NCI-H187 (cell line): ENCODE measurements at regions not wholly inside any gene's neighbourhood (a gene's known extent, or its start where the extent isn't known, plus 50 kb on each side); places are given as distances from the start of the nearest gene placed in this dataset.

Experiments used
- DNase-seq, 2 experiments: peaks; one replicate each; lab custom pipeline; 2025; lab: John Stamatoyannopoulos, UW

DNA sequence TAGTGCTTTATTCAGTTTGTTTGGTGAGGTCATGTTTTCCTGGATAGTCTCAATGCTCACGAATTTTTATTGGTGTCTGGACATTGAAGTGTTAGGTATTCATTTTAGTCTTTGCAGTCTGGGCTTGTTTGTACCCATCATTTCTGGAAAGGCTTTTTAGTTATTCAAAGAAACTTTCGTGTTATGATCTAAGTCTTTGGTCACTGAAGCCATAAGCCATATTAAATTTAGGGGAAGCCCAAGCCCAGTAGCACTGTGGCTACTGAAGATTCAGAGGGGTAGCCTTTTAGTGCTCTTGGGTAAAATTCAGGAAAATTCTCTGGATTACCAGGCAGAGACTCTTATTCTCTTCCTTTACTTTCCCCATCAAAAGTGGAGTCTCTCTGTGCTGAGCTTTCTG is 56.2 kb upstream of the PEX5L start:
- DNase-seq = no peak

DNA sequence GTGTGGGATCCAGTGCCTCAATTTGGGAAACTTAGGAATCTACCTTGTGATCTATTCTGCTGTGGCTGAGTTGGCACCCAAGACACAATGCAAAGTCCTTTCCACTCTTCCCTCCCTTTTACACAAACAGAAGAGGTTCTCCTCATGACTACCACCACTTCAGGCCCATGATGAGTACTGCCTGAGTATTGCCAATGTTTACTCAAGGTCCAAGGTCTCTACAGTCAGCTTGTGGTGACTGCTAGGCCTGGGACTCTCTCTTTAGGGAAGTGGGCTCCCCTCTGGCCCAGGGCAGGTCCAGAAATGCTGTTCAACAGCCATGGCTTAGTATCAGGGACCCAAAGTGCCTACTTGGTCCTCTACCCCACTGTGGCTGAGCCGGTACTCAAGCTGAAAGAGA is 56.8 kb upstream of the PEX5L start:
- no peak for DNase-seq

- no peak for DNase-seq
Measured at GRCh38 chr3:180097626-180098025, 60.9 kb upstream of the PEX5L start.

GRCh38 chr3:180102134-180102533 is 65.4 kb upstream of the PEX5L start:
- DNase-seq = no peak

DNA sequence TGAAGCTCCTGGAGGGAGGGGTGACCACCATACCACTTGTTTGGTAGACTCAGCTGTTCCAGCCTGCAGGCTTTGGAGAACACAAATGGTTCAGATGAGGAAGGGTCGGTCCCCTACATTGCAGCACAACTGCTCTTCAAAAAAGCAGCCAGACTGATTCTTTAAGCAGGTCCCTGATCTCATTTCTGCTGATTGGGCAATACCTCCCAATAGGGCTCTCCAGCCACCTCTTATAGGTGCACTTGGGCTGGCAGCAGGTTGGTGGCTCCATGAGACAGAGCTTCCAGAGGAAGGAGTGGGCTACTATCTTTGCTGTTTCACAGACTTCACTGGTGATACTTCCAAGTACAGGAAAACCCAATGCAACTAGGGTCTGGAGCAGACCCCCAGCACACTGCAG is 65.9 kb upstream of the PEX5L start:
- DNase-seq = no peak

DNA sequence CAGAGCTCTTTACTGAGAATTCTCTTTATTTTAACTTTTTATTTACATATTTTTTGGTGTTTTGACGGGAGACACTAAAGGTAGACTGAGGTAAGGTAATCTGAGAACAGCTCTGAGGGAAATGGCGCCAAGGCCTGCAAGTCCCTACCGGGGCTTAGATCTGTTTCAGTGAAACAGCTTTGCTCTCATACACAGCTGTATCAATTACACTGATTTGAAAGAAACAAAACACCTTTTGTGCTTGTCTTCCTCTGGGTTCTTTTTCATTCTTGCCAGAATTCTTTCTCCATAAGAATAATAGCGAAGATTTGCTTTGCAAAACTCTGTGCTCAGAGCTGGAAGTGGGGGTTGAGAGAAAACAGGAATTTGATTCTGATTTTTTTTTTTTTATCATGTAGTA is 79.5 kb upstream of the PEX5L start:
- DNase-seq = no peak

DNA sequence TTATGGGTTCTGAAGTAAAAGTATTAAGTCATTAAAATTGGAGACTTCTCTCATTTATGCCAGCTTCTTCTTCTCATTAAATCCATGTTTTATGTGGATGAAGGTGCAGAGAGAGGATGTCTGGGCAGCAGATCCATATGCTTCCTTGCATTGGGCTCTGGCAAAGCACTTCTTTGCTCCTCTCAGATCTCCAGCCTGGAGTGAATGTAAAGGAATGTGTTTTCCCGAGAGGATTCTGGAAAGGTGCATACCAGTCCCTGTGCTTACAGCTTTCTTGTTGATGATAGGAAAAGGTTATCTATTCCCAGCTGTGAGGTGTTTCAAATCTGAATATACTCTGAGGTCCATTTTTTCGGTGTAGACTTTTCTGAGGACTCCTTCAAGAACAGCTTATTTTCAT is 79.9 kb upstream of the PEX5L start:
- DNase-seq = no peak

GRCh38 chr3:180117381-180118163 is 80.8 kb upstream of the PEX5L start:
- DNase-seq = no peak

- no peak for DNase-seq
Measured at GRCh38 chr3:180119567-180119966, 82.8 kb upstream of the PEX5L start.

GRCh38 chr3:180123928-180124327 is 87.2 kb upstream of the PEX5L start:
- no peak for DNase-seq

DNA sequence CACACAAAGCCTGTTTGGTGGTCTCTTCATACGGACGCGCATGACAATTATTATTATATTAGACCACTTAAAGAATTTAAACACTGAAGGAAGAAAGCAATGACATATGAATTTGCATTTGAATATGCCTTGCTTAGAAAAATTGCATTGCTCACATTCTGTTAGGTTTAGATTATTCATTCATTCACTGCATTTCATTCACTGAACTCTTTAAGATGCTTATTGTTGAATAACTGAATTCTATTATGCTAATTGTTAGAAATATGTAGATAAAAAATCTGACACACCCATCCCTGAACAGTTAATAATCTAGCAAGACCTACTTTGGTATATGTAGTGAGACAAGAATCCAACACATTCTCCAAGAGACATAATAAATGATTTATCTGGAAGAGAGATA is 94.4 kb upstream of the PEX5L start:
- DNase-seq = no peak

DNA sequence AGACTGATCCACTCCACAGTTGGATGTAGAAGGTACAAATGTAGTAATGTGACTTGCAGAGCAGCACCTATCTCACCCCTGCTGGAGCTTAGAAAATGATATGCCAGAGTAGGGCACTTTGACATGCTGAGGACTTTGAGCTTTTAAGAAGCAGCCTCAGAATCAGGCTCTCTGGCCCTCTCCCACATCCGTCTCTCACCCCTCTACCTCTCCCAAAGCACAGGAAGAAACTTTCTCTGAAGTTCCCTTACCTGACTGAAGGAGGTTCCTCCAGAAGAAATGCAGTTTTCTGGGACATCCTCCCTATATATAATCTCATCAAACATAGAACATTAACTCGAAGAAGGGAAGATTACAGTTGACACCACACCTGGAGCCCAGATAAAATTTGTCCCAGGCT is 98.4 kb upstream of the PEX5L start:
- DNase-seq = no peak

DNA sequence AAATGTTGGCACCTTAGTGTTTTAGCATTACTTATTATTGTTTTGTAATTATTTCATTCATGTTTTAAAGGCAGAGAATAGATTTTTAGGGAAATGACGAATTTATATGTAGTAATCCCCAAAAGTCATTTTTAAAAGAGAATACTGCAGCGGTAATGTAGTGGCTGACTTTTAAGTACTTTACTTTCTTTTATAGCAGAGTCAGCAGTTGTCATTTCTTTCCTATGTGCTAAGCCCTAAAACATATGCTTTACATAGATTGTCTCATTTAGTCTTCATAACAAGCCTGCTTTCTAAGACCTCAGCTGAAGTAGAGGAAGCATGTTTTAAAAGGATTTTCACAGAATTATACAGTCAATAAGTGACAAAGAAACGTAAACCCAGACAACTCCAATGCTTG is 102.1 kb upstream of the PEX5L start:
- DNase-seq = no peak

- no peak for DNase-seq
Measured at GRCh38 chr3:180142041-180142440, 105.3 kb upstream of the PEX5L start.

DNA sequence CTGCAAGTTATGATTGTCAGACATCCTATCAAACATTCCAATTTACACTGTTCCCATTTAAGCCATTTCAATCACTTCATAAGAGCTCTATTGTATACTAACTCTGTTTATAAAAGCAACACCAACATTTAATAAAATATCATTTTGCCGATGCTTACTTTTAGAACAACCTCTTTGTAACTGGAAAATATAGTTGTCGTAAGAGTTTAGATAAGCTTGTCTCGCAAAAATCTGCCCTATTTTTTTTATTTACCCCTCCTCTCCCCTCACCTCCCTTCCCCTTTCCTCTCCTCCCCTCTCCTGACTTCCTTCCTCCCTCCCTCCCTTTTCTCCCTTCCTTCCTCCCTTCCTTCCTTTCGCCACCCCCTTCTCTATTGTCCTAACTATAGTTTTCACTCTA is 105.7 kb upstream of the PEX5L start:
- DNase-seq = no peak

- DNase-seq = no peak
Measured at GRCh38 chr3:180161770-180162169, 125.0 kb upstream of the PEX5L start.

DNA sequence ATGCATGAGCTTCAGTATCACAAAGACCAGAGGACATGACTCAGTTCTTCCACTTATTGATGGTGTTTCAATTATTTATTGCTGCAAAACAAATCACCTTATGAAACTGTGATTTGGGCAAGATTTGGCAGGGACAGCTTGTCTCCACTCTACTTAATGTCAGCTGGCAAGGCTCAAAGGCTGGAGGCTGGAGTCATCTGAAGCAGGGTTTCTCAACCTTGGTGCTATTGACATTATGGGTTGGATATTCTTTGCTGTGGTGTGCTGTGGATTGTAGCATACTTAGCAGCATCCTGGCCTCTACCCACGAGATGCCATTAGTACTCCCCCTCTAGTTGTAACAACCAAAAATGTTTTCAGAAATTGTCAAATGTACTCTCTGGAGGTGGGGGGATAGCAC is 138.8 kb upstream of the PEX5L start:
- no peak for DNase-seq

DNA sequence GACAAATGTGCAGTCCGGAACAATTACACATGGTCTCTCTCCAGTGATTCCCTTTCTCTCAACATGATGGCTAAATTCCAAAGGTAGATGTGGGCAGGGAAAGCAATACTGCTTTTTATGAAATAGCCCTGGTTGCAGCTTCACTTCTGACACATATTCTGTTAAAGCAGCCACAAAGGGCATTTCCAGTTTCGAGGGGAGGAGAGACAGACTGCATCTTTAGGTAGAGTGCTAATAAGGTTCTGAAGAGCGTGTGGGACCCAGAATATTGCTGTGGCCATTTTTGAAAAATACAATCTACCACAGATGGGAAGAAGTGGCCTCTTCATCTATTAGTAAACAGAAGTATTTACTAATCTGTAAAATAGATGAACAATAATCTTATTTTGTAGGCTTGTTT is 139.3 kb upstream of the PEX5L start:
- DNase-seq = no peak

GRCh38 chr3:180177255-180177654 is 140.5 kb upstream of the PEX5L start:
- DNase-seq = no peak

DNA sequence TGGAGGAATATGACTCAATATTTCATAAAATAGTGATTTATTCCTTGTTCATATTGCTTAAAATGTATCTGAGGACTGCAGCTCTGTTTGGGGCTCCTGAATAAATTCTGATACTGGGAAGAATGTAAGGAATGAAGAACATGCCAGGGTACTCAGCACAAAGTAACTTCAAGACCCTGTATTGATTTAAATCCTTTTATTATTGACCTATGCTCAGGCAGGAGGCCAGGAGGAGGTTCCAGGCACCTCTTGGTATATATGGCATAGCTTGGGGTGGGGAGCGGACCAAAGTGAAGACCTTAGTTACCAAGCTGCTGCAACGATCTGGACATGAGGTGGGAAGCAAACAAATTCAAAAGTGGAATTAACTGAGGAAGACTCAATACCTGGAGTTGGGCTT is 142.8 kb upstream of the PEX5L start:
- no peak for DNase-seq

DNA sequence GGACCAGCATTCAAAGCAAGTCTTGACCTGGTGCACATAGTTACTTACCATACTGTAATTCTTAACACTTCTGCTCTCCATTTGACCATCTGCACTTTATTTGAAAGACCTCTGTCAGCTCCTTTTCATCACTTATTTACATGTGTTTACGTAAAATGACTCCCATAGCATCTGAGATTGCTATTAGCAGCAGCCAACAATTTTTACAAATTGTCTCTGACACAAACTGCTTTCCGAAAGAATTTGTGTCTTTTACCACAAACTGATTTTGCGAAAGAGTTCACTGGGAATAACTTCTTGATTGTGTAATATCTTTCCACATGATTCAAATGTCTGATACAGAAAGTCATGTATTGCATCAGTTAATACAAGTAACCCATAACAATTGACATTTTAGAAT is 144.1 kb upstream of the PEX5L start:
- no peak for DNase-seq

- DNase-seq = no peak
Measured at GRCh38 chr3:180181387-180181786, 144.7 kb upstream of the PEX5L start.

GRCh38 chr3:180183346-180183745 is 146.6 kb upstream of the PEX5L start:
- no peak for DNase-seq

DNA sequence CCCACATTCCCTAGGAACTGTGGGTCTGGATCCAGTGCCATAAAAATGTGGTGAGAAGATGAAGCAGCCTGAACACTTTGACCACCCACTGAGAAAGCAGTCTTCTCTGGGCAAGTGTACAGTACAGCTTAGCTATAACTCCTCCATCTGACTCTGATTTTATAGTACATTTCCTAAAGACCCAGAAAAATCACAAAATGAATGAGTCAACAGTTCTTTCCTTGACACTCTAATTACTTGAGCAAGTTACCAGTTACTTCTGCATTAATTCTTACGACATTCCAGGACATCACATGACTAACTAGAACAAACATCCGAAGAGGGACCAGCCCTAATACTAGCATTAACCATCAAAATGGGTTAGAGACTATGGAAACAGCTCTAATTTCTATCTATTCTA is 148.1 kb upstream of the PEX5L start:
- DNase-seq = no peak

DNA sequence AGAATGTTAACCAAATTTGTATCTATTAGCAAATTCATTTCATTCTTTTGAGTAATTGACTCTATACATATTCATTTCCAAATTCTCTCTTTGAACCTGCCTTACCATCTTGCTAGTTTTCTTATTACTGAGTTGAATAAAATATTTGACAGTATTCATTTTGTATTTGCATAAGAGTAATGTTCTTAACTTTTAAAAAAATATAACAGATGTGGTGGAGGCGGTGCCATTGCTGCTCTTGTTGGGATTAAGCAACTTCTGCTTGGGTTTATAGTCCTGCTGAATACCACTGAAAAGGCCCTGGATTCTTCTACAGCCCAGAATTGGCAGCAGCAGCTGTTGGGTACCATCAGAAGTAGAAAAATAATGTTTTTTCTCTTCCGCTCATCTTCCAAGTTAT is 148.9 kb upstream of the PEX5L start:
- no peak for DNase-seq
